ENCODE measurements at regions not wholly inside any gene's neighbourhood (a gene's known extent, or its start where the extent isn't known, plus 50 kb on each side); places are given as distances from the start of the nearest gene placed in this dataset.
"Not testable (repeated sequence)": the region's sequence is repeated elsewhere in the genome, so short reads cannot be mapped to it uniquely, and the experiment has no call there.

GRCh38 chr7:106584914-106585759, 75.8 kb downstream of the CCDC71L start:
- no peak for DNase-seq (ENCODE audit: low spot score)
- in situ Hi-C loops (cut with MboI; ENCODE audit: low pct_unique_long_range_greater_than_20kb, low sequenced_read_pairs, unreplicated experiment), result no loop called here

GRCh38 chr7:106583706-106584690, 77.0 kb downstream of the CCDC71L start:
- in situ Hi-C loops (cut with MboI; ENCODE audit: low pct_unique_long_range_greater_than_20kb, low sequenced_read_pairs, unreplicated experiment), result no loop called here

More at GRCh38 chr7:106584914-106585759, 75.8 kb downstream of the CCDC71L start:
- no peak for TF ChIP-seq CTCF (IDR thresholded peaks at IDR 0.05; ENCODE audit: extremely low read depth, insufficient read depth, missing control alignments)

GRCh38 chr7:106583100-106583499, 77.9 kb downstream of the CCDC71L start:
- DNase-seq (ENCODE audit: low spot score), result no peak
- in situ Hi-C loops (cut with MboI; ENCODE audit: low pct_unique_long_range_greater_than_20kb, low sequenced_read_pairs, unreplicated experiment), result no loop called here
- TF ChIP-seq CTCF (IDR thresholded peaks at IDR 0.05; ENCODE audit: extremely low read depth, insufficient read depth, missing control alignments), result no peak

More at GRCh38 chr7:106583706-106584690, 77.0 kb downstream of the CCDC71L start:
- no peak for DNase-seq (ENCODE audit: low spot score)
- no peak for TF ChIP-seq CTCF (IDR thresholded peaks at IDR 0.05; ENCODE audit: extremely low read depth, insufficient read depth, missing control alignments)

GRCh38 chr7:106582365-106582764, 78.6 kb downstream of the CCDC71L start:
- DNase-seq (ENCODE audit: low spot score), result no peak
- TF ChIP-seq CTCF (IDR thresholded peaks at IDR 0.05; ENCODE audit: extremely low read depth, insufficient read depth, missing control alignments), result no peak
- in situ Hi-C loops (cut with MboI; ENCODE audit: low pct_unique_long_range_greater_than_20kb, low sequenced_read_pairs, unreplicated experiment), result no loop called here

- in situ Hi-C loops (cut with MboI; ENCODE audit: low pct_unique_long_range_greater_than_20kb, low sequenced_read_pairs, unreplicated experiment); DNase-seq (ENCODE audit: low spot score): not testable (repeated sequence)
Measured at GRCh38 chr7:106579086-106579485, 81.9 kb downstream of the CCDC71L start.

- no peak for DNase-seq (ENCODE audit: low spot score)
- in situ Hi-C loops (cut with MboI; ENCODE audit: low pct_unique_long_range_greater_than_20kb, low sequenced_read_pairs, unreplicated experiment), result no loop called here
- TF ChIP-seq CTCF (IDR thresholded peaks at IDR 0.05; ENCODE audit: extremely low read depth, insufficient read depth, missing control alignments), result no peak
Measured at GRCh38 chr7:106575138-106575823, 85.7 kb downstream of the CCDC71L start.
